WTC11 (cell line): ENCODE measurements at regions not wholly inside any gene's neighbourhood (a gene's known extent, or its start where the extent isn't known, plus 50 kb on each side); places are given as distances from the start of the nearest gene placed in this dataset.

Experiments used
- ATAC-seq: fragments of 200-7000 bp; cut with Tn5 transposase; 2 replicates; pipeline ENCODE4 v1.10.0; 2021; ENCODE audit warnings: mild to moderate bottlenecking, moderate library complexity
- CTCF ChIA-PET: fragments of 300-600 bp; sonication (Branson Sonifier 250); formaldehyde crosslinking; loops from one replicate; lab custom pipeline; 2021; ENCODE audit warnings: antibody characterized with exemption; lab: Charles Lee
- POLR2A ChIA-PET: fragments of 350-600 bp; sonication (Branson Sonifier 250); formaldehyde crosslinking; loops from one replicate; lab custom pipeline; 2021; ENCODE audit warnings: antibody characterized with exemption; lab: Charles Lee
- DNase-seq: peaks from one replicate; pipeline ENCODE4 v3.0.0; 2021; ENCODE audit warnings: low spot score
- H3K27ac Mint-ChIP-seq: 2 replicates; pipeline ENCODE4 v1.8.0; 2021; ENCODE audit warnings: mixed read lengths
- H3K27me3 Mint-ChIP-seq: 2 replicates; pipeline ENCODE4 v1.8.0; 2021; ENCODE audit warnings: low read depth, mild to moderate bottlenecking, moderate library complexity, mixed read lengths
- H3K36me3 Mint-ChIP-seq: 2 replicates; pipeline ENCODE4 v1.8.0; 2021; ENCODE audit warnings: mixed read lengths
- H3K4me1 Mint-ChIP-seq: 2 replicates; pipeline ENCODE4 v1.8.0; 2022; ENCODE audit warnings: mixed read lengths
- H3K4me3 Mint-ChIP-seq: 2 replicates; pipeline ENCODE4 v1.8.0; 2021; ENCODE audit warnings: mild to moderate bottlenecking, moderate library complexity, mixed read lengths
- H3K9me3 Mint-ChIP-seq: 2 replicates; pipeline ENCODE4 v1.8.0; 2021; ENCODE audit warnings: mixed read lengths
- ATF1 ChIP-seq: sonication (generic); formaldehyde crosslinking; IDR thresholded peaks from 2 replicates; pipeline ENCODE4 v1.8.1; 2023; ENCODE audit warnings: mild to moderate bottlenecking, moderate library complexity, missing genetic modification reagents
- FOXP1 ChIP-seq: sonication (generic); formaldehyde crosslinking; IDR thresholded peaks from 2 replicates; pipeline ENCODE4 v1.8.0; 2022; ENCODE audit warnings: missing genetic modification reagents, mild to moderate bottlenecking, moderate library complexity, borderline replicate concordance
- GRHL2 ChIP-seq: fragments of 250-450 bp; sonication (Bioruptor Pico); IDR thresholded peaks from 2 replicates; pipeline ENCODE4 v1.8.0; 2022; ENCODE audit warnings: mild to moderate bottlenecking, moderate library complexity; ENCODE audit not compliant: insufficient replicate concordance, severe bottlenecking
- HMGA2 ChIP-seq: fragments of 250-450 bp; sonication (Bioruptor Pico); IDR thresholded peaks from 2 replicates; pipeline ENCODE4 v1.4.0; 2021; ENCODE audit warnings: mild to moderate bottlenecking, moderate library complexity
- IRF1 ChIP-seq: sonication (generic); formaldehyde crosslinking; IDR thresholded peaks from 2 replicates; pipeline ENCODE4 v1.8.0; 2023; ENCODE audit warnings: missing genetic modification reagents
- MYBL2 ChIP-seq: sonication (generic); formaldehyde crosslinking; IDR thresholded peaks from 2 replicates; pipeline ENCODE4 v1.8.1; 2023; ENCODE audit warnings: mild to moderate bottlenecking, moderate library complexity, missing genetic modification reagents
- NR2C2 ChIP-seq: sonication (generic); formaldehyde crosslinking; IDR thresholded peaks from 2 replicates; pipeline ENCODE4 v1.8.0; 2022; ENCODE audit warnings: mild to moderate bottlenecking, missing genetic modification reagents
- RORB ChIP-seq: fragments of 250-450 bp; sonication (Bioruptor Pico); IDR thresholded peaks from 2 replicates; pipeline ENCODE4 v1.9.0; 2021; ENCODE audit warnings: mild to moderate bottlenecking
- SMAD3 ChIP-seq: sonication (generic); formaldehyde crosslinking; IDR thresholded peaks from 2 replicates; pipeline ENCODE4 v1.8.0; 2022; ENCODE audit warnings: missing genetic modification reagents, mild to moderate bottlenecking, borderline replicate concordance
- SMAD4 ChIP-seq: sonication (generic); formaldehyde crosslinking; IDR thresholded peaks from 2 replicates; pipeline ENCODE4 v1.8.0; 2022; ENCODE audit warnings: mild to moderate bottlenecking, missing genetic modification reagents
- SOX15 ChIP-seq: fragments of 250-450 bp; sonication (Bioruptor Pico); IDR thresholded peaks from 2 replicates; pipeline ENCODE4 v1.9.0; 2021; ENCODE audit warnings: mild to moderate bottlenecking
- ZNF512 ChIP-seq: sonication (generic); formaldehyde crosslinking; IDR thresholded peaks from 2 replicates; pipeline ENCODE4 v1.8.1; 2022; ENCODE audit warnings: missing genetic modification reagents, borderline replicate concordance
- ZNF532 ChIP-seq: fragments of 250-450 bp; sonication (Bioruptor Pico); IDR thresholded peaks from 2 replicates; pipeline ENCODE4 v1.9.0; 2021; ENCODE audit warnings: mild to moderate bottlenecking, borderline replicate concordance

GRCh38 chr5:27911216-27911615 lies 872.8 kb upstream of the CDH9 start:
- POLR2A ChIA-PET: no interaction called here
- no peaks in the 10 kb centered on the region for H3K4me1 Mint-ChIP-seq
- no peak for ATAC-seq

GRCh38 chr5:27908341-27908740 lies 870.0 kb upstream of the CDH9 start:
- Mint-ChIP-seq H3K4me3 (no peak overlapping the region), H3K36me3 (no peaks in the 10 kb centered on the region), H3K9me3 (peaks cover 15% of the 10 kb centered on the region), H3K27me3 (no peaks in the 10 kb centered on the region), H3K27ac (no peak overlapping the region), H3K4me1 (no peaks in the 10 kb centered on the region)
- ATAC-seq: no peak
- TF ChIP-seq ZNF512 (CRISPR knock-in tag) (no peak), FOXP1 (CRISPR knock-in tag) (no peak), SOX15 (no peak), HMGA2 (CRISPR knock-in tag) (no peak), GRHL2 (no peak), MYBL2 (no peak), ATF1 (CRISPR knock-in tag) (no peak), RORB (CRISPR knock-in tag) (no peak), SMAD3 (CRISPR knock-in tag) (no peak), IRF1 (CRISPR knock-in tag) (no peak)
- ChIA-PET POLR2A (no interaction called here), CTCF (no interaction called here)
- no peak for DNase-seq

More at GRCh38 chr5:27911216-27911615, 872.8 kb upstream of the CDH9 start:
- DNase-seq: no peak
- no peaks in the 10 kb centered on the region for H3K27me3 Mint-ChIP-seq
- no peak for TF ChIP-seq RORB (CRISPR knock-in tag)
- TF ChIP-seq NR2C2 (CRISPR knock-in tag): no peak
- H3K27ac Mint-ChIP-seq: no peak overlapping the region
- H3K36me3 Mint-ChIP-seq: peaks cover 5% of the 10 kb centered on the region; the same call in 1 of the 2 replicates
- H3K9me3 Mint-ChIP-seq: peaks cover 17% of the 10 kb centered on the region
- CTCF ChIA-PET: no interaction called here
- H3K4me3 Mint-ChIP-seq: no peak overlapping the region

GRCh38 chr5:27906931-27907601 lies 868.7 kb upstream of the CDH9 start:
- H3K4me1 Mint-ChIP-seq: no peaks in the 10 kb centered on the region
- DNase-seq: no peak
- no peak for TF ChIP-seq ZNF512 (CRISPR knock-in tag)
- TF ChIP-seq ZNF532 (CRISPR knock-in tag): no peak
- TF ChIP-seq SMAD4 (CRISPR knock-in tag): no peak
- no peak for ATAC-seq
- no peak overlapping the region for H3K27ac Mint-ChIP-seq
- H3K9me3 Mint-ChIP-seq: peaks cover 25% of the 10 kb centered on the region
- ChIA-PET CTCF (no interaction called here), POLR2A (no interaction called here)
- H3K27me3 Mint-ChIP-seq: no peaks in the 10 kb centered on the region
- 0 out of 2 replicates have a peak, but pooled peaks cover 4% of the 10 kb centered on the region for H3K36me3 Mint-ChIP-seq
- H3K4me3 Mint-ChIP-seq: no peak overlapping the region
